ENCODE measurements at regions not wholly inside any gene's neighbourhood (a gene's known extent, or its start where the extent isn't known, plus 50 kb on each side); places are given as distances from the start of the nearest gene placed in this dataset.

GRCh38 chr9:28289746-28290145, 716.5 kb upstream of the C9orf72 start:
- intact Hi-C loops (cut with micrococcal nuclease), result no loop called here
- H3K9ac ChIP-seq (ENCODE audit: insufficient read depth in 1 of 2, low read depth in 2 of 2, low read length in 2 of 2), result no peak overlapping the region
- H3K9me1 ChIP-seq (ENCODE audit: control insufficient read depth, insufficient read depth, low read length), result no peaks in the 10 kb centered on the region
- no peak overlapping the region for H2AFZ ChIP-seq (ENCODE audit: low read depth, low read length)
- in situ Hi-C loops (cut with MboI), result no loop called here
- no peak overlapping the region for H3K4me3 ChIP-seq
- no peak for ATAC-seq
- no peak for DNase-seq (ENCODE audit: extremely low read depth in 1 of 4, low spot score in 3 of 4)
- H4K20me1 ChIP-seq (replicated peaks; ENCODE audit: control insufficient read depth, insufficient read depth, low read length), result no peaks in the 10 kb centered on the region
- H3K4me2 ChIP-seq (ENCODE audit: insufficient read depth, low read length), result no peak overlapping the region
- no peak for FAIRE-seq
- POLR2A ChIA-PET, result no interaction called here
- H3K36me3 ChIP-seq (ENCODE audit: control insufficient read depth, insufficient read depth, low read length), result no peaks in the 10 kb centered on the region
- no peaks in the 10 kb centered on the region for H3K79me2 ChIP-seq (ENCODE audit: control insufficient read depth, insufficient read depth, low read length)
- BruUV-seq (replicated peaks), result no TSS peak
- CTCF ChIA-PET (ENCODE audit: low intra/inter-chr PET ratio), result no interaction called here
- H3K27ac ChIP-seq (ENCODE audit: extremely low read depth, low read depth, low read length), result no peak overlapping the region
- no peaks in the 10 kb centered on the region for H3K9me3 ChIP-seq (replicated peaks; ENCODE audit: control insufficient read depth, insufficient read depth, low read depth, low read length)
- H3K27me3 ChIP-seq (ENCODE audit: control insufficient read depth in 2 of 2, insufficient read depth in 2 of 2, low read length in 2 of 2), result no peaks in the 10 kb centered on the region
- H3K4me1 ChIP-seq (replicated peaks in 1 of 2; ENCODE audit: control insufficient read depth in 2 of 2, insufficient read depth in 2 of 2, low read length in 2 of 2), result no peaks in the 10 kb centered on the region
- no peak for TF ChIP-seq POLR3G (IDR thresholded peaks at IDR 0.05; ENCODE audit: extremely low read depth, insufficient read length, insufficient replicate concordance)
- no peak for TF ChIP-seq MTF1 (CRISPR knock-in tag; IDR thresholded peaks at IDR 0.05; ENCODE audit: borderline replicate concordance)
- TF ChIP-seq ZNF318 (IDR thresholded peaks at IDR 0.05; ENCODE audit: borderline replicate concordance in 1 of 2, low read depth in 1 of 2), result no peak
- TF ChIP-seq ZBTB34 (CRISPR knock-in tag; IDR thresholded peaks at IDR 0.05), result no peak
- no peak for TF ChIP-seq POLR2A (conservative IDR thresholded peaks at IDR 0.05)
- TF ChIP-seq FOXJ2 (tag; IDR thresholded peaks at IDR 0.05), result no peak
- no peak for TF ChIP-seq ZBTB7A (IDR thresholded peaks at IDR 0.05; ENCODE audit: borderline replicate concordance, control insufficient read depth, low read depth, low read length)
- TF ChIP-seq FOS (IDR thresholded peaks at IDR 0.05; ENCODE audit: extremely low read depth, insufficient read length), result no peak
- no peak for TF ChIP-seq TCFL5 (CRISPR knock-in tag; conservative IDR thresholded peaks at IDR 0.05)
- TF ChIP-seq ETS2 (tag; IDR thresholded peaks at IDR 0.05; ENCODE audit: borderline replicate concordance, poor library complexity, severe bottlenecking), result no peak
- no peak for TF ChIP-seq ZNF143 (CRISPR knock-in tag; IDR thresholded peaks at IDR 0.05)

Measured in K562 (cell line).